ENCODE measurements at regions not wholly inside any gene's neighbourhood (a gene's known extent, or its start where the extent isn't known, plus 50 kb on each side); places are given as distances from the start of the nearest gene placed in this dataset.

DNA sequence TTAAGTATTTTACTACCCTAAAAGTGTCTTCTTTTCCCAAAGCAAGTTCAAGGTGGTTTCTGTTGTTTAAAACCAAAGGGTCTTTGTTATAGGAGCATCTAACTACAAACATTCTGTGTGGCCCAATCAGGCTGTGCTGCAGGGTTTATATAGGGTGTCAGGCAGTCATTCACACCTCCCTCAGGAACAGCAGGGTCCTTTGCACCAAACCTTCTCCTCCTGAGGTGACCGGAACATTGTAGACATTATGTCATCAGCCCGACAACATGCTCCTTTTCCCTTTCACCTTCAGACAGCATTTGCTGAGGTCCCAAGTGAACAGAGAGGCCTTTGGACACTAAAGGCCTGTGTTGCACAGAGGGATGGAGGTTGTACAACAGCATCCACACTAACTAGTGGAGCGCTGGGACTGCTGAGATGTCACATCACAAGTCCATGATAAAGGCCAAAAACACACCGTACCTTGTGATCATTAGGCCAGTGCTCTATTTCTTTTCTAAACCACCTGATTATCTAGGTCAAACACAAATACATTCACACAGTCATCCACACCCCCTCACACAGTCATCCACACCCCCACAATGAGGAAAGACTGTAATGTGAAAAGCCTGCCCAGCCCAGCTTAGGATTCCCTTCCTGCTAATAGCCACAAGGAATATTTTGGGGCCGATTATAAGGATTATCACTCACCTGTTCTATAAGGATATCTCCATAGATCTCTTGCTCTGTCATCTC is 123.8 kb upstream of the VLDLR start:
- DNase-seq (ENCODE audit: low read depth in 2 of 2), result no peak
- TF ChIP-seq, protein P1, sequence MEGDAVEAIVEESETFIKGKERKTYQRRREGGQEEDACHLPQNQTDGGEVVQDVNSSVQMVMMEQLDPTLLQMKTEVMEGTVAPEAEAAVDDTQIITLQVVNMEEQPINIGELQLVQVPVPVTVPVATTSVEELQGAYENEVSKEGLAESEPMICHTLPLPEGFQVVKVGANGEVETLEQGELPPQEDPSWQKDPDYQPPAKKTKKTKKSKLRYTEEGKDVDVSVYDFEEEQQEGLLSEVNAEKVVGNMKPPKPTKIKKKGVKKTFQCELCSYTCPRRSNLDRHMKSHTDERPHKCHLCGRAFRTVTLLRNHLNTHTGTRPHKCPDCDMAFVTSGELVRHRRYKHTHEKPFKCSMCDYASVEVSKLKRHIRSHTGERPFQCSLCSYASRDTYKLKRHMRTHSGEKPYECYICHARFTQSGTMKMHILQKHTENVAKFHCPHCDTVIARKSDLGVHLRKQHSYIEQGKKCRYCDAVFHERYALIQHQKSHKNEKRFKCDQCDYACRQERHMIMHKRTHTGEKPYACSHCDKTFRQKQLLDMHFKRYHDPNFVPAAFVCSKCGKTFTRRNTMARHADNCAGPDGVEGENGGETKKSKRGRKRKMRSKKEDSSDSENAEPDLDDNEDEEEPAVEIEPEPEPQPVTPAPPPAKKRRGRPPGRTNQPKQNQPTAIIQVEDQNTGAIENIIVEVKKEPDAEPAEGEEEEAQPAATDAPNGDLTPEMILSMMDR (IDR thresholded peaks at IDR 0.05; ENCODE audit: low read depth, low read length), result no peak
- H3K4me3 ChIP-seq (replicated peaks in 1 of 2; ENCODE audit: low read depth in 2 of 2, low read length in 2 of 2), result no peak overlapping the region

DNA sequence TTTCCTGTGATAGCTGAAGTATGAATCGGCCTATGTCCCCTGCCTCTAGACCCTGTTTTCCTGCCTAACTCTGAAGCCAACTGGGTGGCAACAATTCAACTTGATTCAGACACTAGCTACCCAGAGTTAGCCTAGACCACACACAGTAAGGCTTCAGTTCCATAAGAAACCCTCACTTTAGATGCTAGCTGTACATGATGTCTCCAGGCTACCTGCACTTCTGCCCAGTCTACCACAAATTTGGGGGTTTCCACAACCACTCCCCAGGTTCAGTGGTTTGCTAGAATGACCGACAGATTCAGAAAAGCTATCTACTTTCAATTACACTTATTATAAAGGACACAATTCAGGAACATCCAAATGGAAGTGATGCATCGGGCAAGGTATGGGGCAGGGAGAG is 119.4 kb upstream of the VLDLR start:
- no peak overlapping the region for H3K4me3 ChIP-seq (replicated peaks in 1 of 2; ENCODE audit: low read depth in 2 of 2, low read length in 2 of 2)
- no peak for DNase-seq (ENCODE audit: low read depth in 2 of 2)
- TF ChIP-seq, protein P1 (IDR thresholded peaks at IDR 0.05; ENCODE audit: low read depth, low read length), result no peak

DNA sequence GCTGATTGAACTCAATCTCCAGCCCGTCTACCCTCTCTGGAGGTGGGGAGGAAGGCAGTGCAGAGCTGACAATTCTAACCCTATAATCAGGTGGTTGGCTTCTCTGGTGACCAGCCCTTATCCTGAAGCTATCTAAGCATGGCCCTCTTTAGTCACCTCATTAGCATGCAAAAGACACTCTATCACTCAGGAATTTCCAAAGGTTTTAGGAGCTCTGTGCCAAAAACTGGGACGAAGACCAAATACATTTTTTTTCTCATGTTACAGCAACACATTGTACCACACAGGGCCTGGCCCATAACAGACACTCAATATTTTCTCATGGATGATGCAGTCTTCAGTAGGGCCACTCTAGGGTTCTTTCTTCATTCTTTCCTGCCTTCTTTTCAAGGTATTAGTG is 118.8 kb upstream of the VLDLR start:
- TF ChIP-seq, protein P1 (IDR thresholded peaks at IDR 0.05; ENCODE audit: low read depth, low read length), result no peak
- H3K4me3 ChIP-seq (replicated peaks in 1 of 2; ENCODE audit: low read depth in 2 of 2, low read length in 2 of 2), result no peak overlapping the region
- peak in 1 of 2 donors; percentile 48 for DNase-seq (ENCODE audit: low read depth in 2 of 2)

DNA sequence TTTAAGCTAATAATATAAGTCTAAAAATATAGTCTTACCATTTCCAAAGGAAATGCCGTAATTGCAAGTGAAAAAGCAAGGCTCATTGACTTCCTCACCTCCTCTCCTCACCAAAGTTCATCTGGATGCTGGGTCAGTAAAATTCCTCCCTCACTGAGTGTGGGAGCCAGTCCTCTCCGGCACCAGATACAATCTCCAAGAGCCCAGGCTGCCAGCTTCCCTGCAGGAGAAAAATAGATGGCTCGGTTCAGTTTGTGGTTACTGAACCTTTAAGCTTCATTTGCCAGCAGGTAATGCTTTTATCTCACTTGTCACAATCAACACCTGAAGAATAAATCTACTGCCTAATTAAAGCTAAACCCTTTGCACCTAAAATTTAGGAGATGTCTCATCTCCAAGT is 115.3 kb upstream of the VLDLR start:
- DNase-seq (ENCODE audit: low read depth in 2 of 2), result no peak
- no peak overlapping the region for H3K4me3 ChIP-seq (replicated peaks in 1 of 2; ENCODE audit: low read depth in 2 of 2, low read length in 2 of 2)
- TF ChIP-seq, protein P1 (IDR thresholded peaks at IDR 0.05; ENCODE audit: low read depth, low read length), result no peak

DNA sequence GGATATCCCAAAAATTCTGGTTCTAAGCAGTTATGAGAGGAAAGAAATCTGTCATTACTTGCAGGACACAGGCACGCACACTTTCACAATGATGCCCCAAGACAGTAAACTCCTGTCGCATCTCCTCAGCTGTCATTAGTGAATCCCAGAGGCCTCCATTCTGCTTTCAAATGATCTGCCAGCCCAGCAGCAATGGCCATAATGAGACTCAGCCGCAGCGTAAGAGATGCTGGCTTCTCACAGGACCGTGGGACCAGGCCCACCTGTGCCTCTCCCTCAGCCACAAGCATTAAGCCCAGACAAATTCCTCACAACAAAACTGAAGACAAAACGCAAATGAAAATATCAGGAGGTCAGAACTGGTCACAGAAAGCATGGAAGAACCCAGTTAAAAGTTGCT is 98.0 kb upstream of the VLDLR start:
- no peak overlapping the region for H3K4me3 ChIP-seq (replicated peaks in 1 of 2; ENCODE audit: low read depth in 2 of 2, low read length in 2 of 2)
- DNase-seq (ENCODE audit: low read depth in 2 of 2), result no peak
- TF ChIP-seq, protein P1 (IDR thresholded peaks at IDR 0.05; ENCODE audit: low read depth, low read length), result no peak

DNA sequence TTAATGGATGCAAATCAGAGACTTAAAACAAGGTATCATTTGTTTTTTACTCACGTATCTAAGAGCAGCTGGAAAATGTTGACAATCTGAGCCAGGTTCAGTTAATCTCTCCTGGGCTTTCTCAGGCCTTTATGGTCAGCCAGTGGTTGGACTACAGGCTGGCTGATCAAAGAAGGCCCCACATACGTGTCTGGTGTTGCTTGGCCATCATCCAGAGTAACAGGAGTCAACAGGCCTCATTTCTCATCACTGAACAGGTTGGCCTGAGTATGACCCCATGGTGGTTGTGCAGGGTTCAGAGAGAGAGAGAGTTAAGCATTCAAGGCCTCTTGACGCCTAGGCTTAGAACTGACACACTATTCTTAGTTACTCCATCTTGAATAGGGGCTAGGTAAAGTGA is 97.0 kb upstream of the VLDLR start:
- TF ChIP-seq, protein P1 (IDR thresholded peaks at IDR 0.05; ENCODE audit: low read depth, low read length), result no peak
- DNase-seq (ENCODE audit: low read depth in 2 of 2), result no peak
- H3K4me3 ChIP-seq (replicated peaks in 1 of 2; ENCODE audit: low read depth in 2 of 2, low read length in 2 of 2), result no peak overlapping the region

DNA sequence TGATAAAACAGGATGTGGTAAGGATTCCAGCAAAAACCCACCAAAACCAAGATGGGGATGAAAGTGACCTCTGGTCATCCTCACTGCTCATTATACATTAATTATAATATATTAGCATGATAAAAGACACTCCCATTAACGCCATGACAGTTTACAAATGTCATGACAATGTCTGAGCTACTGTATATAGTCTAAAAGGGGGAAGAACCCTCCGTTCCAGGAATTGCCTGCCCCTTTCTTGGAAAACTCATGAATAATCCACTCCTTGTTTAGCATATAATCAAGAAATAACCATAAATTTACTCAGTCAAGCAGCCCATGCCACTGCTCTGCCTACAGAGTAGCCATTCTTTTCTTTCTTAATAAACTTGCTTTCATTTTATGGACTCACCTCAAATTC is 96.4 kb upstream of the VLDLR start:
- TF ChIP-seq, protein P1 (IDR thresholded peaks at IDR 0.05; ENCODE audit: low read depth, low read length), result no peak
- no peak overlapping the region for H3K4me3 ChIP-seq (replicated peaks in 1 of 2; ENCODE audit: low read depth in 2 of 2, low read length in 2 of 2)
- no peak for DNase-seq (ENCODE audit: low read depth in 2 of 2)

Data from cardiac fibroblast (primary cell).